ENCODE measurements at regions not wholly inside any gene's neighbourhood (a gene's known extent, or its start where the extent isn't known, plus 50 kb on each side); places are given as distances from the start of the nearest gene placed in this dataset.

- TF ChIP-seq EZH2phosphoT487 (IDR thresholded peaks at IDR 0.05; ENCODE audit: borderline replicate concordance, low read length) (no peak), CTCF (IDR thresholded peaks at IDR 0.05; ENCODE audit: low read depth, low read length, poor library complexity, severe bottlenecking) (no peak)
Measured at GRCh38 chr4:14184265-14184664, 556.7 kb upstream of the BOD1L1 start.

Data from DOHH2 (cell line).